ENCODE measurements at regions not wholly inside any gene's neighbourhood (a gene's known extent, or its start where the extent isn't known, plus 50 kb on each side); places are given as distances from the start of the nearest gene placed in this dataset.

DNA sequence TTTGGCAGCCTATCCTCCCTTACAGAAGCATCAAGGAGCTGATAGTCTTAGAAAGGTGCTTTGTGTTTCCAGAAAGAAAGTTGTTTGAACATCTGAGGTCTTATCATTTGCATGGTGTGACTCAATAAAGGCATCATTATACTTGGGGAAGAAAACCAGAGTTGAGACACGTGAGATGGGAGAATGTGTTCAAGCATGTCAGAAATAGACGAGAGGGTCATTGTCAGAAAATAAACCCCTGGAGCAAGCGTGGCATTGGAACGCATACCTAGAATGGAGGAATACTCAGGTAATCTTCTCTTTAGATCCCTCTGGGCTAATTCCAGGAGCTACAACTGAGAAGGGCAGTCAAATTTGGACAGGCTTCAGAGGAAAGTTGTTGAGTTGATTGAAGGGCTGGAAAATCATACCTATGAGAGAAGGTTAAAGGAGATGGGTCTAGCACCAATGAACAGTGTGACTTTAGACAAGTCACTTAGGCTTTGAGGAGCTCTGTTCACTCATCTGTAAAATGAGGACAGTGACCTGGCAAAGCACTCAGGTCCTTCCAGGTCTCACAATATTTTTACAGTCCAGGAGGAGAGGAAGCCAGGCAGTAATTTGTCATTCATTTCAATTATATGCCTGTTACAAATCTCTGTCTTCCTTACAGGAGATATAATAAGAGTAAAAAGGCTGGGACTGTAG, 101.3 kb upstream of the C1orf21 start:
- no peak overlapping the region for H3K4me3 ChIP-seq (ENCODE audit: low read depth, low read length)
- no peak for DNase-seq (ENCODE audit: low read depth)
- TF ChIP-seq, protein P1, sequence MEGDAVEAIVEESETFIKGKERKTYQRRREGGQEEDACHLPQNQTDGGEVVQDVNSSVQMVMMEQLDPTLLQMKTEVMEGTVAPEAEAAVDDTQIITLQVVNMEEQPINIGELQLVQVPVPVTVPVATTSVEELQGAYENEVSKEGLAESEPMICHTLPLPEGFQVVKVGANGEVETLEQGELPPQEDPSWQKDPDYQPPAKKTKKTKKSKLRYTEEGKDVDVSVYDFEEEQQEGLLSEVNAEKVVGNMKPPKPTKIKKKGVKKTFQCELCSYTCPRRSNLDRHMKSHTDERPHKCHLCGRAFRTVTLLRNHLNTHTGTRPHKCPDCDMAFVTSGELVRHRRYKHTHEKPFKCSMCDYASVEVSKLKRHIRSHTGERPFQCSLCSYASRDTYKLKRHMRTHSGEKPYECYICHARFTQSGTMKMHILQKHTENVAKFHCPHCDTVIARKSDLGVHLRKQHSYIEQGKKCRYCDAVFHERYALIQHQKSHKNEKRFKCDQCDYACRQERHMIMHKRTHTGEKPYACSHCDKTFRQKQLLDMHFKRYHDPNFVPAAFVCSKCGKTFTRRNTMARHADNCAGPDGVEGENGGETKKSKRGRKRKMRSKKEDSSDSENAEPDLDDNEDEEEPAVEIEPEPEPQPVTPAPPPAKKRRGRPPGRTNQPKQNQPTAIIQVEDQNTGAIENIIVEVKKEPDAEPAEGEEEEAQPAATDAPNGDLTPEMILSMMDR (IDR thresholded peaks at IDR 0.05; ENCODE audit: insufficient read depth, low read length) = no peak

DNA sequence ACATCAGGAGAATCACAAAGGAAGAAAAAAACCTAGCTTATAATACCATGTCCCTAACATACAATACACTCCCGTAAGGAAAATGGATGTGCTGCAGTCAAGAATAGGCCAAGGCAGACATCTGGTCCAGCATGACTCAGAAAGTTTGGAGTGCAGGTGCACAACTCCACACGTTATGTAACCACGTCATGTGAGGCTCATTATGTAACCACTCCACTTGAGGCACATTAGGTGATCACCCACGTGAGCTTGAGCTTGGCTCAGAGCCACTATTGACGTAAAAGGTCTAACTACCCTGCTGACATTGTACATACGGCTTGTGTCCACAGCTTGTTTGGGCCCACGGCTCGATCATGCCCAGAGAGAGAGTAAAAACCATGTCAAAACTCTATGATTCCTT, 99.8 kb upstream of the C1orf21 start:
- no peak for DNase-seq (ENCODE audit: low read depth)
- H3K4me3 ChIP-seq (ENCODE audit: low read depth, low read length) = no peak overlapping the region
- TF ChIP-seq, protein P1 (IDR thresholded peaks at IDR 0.05; ENCODE audit: insufficient read depth, low read length) = no peak

DNA sequence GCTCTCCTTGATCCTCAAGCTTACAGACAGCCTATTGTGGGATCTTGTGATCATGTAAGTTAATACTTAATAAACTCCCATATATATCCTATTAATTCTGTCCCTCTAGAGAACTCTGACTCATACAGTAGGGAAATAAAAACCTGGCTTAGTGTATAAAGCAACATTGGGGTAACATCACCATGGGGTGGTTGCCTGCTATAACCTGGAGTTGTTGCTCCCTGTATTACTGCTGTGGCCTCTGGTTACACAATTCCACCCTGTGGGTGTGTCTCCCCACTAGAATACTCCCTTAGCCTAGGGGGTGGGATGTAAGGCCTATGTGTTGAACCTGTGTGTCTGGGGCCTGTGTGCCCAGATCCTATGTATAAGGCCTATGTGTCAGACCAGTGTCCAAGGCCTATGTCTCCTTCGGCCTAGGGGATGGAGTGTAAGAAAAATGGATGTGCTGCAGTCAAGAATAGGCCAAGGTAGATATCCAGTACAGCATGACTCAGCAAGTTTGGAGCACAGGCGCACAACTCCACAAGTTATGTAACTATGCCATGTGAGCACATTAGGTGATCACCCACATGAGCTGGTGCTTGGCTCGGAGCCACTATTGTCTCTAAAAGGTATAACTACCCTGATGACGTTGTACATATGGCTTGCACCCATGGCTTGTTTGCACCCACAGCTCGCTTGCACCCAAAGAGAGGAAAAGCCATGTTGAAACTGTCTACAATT, 96.8 kb upstream of the C1orf21 start:
- H3K4me3 ChIP-seq (ENCODE audit: low read depth, low read length) = no peak overlapping the region
- no peak for DNase-seq (ENCODE audit: low read depth)
- TF ChIP-seq, protein P1 (IDR thresholded peaks at IDR 0.05; ENCODE audit: insufficient read depth, low read length) = no peak

DNA sequence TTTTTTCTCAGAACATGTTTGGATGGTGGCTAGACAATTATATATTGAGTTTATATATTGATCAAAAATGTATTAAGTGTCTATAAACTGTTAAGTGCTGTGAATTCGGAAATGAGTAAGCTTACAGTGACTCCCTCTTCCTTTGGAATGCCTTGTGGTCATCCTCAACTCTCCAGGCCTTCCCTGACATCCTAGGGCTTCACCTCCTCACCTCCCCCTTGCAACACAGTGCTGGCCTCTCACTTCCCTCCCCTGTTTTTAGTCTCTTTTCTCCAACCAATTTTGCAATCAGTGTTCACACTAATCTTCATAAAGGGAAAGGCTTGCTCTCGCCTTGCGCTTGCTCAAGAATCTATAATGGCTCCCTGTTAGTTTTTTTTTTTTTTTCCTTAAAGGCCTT, 95.1 kb upstream of the C1orf21 start:
- no peak for DNase-seq (ENCODE audit: low read depth)
- H3K4me3 ChIP-seq (ENCODE audit: low read depth, low read length) = no peak overlapping the region
- TF ChIP-seq, protein P1 (IDR thresholded peaks at IDR 0.05; ENCODE audit: insufficient read depth, low read length) = no peak

DNA sequence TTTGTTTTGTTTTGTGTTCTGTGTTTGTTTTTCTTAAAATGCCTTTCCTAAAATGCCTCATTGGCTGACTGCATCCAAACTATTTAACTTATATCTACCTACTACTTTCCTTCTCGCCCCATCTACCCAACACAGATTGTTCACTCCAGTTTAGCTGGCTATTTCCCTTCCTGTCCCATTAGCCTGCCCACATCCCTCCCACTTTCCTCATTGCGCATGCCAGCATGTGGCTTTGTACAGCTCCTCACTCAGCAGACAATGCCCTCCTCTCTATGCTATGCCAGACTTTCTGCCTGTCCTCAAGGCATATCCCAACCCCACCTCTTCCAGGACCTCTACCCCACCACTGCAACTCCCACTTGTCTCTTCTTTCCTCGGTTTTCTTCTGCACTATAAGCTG, 94.7 kb upstream of the C1orf21 start:
- TF ChIP-seq, protein P1 (IDR thresholded peaks at IDR 0.05; ENCODE audit: insufficient read depth, low read length) = no peak
- DNase-seq (ENCODE audit: low read depth) = no peak
- H3K4me3 ChIP-seq (ENCODE audit: low read depth, low read length) = no peak overlapping the region

DNA sequence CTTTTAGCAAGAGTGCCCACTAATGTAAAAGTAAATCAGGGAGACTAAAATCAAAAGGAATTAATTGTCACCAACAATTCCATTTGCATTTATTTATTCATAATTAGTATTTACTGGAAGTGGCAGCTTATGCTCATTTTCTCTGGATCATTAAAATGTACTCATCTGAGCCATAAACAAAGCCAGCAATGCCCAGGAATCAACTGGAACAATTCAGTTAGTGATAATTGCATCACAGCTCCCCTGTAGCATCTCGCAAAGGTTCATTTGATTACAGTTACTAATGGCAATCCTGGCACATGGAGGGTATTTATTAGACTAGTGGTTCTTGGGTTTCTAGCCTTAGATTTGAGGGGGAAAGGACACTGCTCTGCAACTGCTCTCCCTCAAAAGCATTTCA, 92.7 kb upstream of the C1orf21 start:
- no peak for DNase-seq (ENCODE audit: low read depth)
- no peak overlapping the region for H3K4me3 ChIP-seq (ENCODE audit: low read depth, low read length)
- TF ChIP-seq, protein P1 (IDR thresholded peaks at IDR 0.05; ENCODE audit: insufficient read depth, low read length) = no peak

Data from fibroblast of the aortic adventitia (primary cell).